Fibroblast of the aortic adventitia (primary cell): ENCODE measurements at regions not wholly inside any gene's neighbourhood (a gene's known extent, or its start where the extent isn't known, plus 50 kb on each side); places are given as distances from the start of the nearest gene placed in this dataset.

Experiments used
- DNase-seq: peaks from one replicate; pipeline ENCODE4 v3.0.0-alpha.2; 2010; ENCODE audit warnings: low read depth
- H3K4me3 ChIP-seq: 2 replicates; pipeline ENCODE4 v1.5.1; 2011; ENCODE audit warnings: low read depth, mild to moderate bottlenecking, control low read depth, low read length, moderate library complexity
- TF ChIP-seq, protein P1 (sequence below): IDR thresholded peaks from 2 replicates; pipeline ENCODE4 v1.5.1; 2011; ENCODE audit warnings: mild to moderate bottlenecking, low read length, control low read depth, inconsistent platforms; ENCODE audit not compliant: insufficient read depth

DNA sequence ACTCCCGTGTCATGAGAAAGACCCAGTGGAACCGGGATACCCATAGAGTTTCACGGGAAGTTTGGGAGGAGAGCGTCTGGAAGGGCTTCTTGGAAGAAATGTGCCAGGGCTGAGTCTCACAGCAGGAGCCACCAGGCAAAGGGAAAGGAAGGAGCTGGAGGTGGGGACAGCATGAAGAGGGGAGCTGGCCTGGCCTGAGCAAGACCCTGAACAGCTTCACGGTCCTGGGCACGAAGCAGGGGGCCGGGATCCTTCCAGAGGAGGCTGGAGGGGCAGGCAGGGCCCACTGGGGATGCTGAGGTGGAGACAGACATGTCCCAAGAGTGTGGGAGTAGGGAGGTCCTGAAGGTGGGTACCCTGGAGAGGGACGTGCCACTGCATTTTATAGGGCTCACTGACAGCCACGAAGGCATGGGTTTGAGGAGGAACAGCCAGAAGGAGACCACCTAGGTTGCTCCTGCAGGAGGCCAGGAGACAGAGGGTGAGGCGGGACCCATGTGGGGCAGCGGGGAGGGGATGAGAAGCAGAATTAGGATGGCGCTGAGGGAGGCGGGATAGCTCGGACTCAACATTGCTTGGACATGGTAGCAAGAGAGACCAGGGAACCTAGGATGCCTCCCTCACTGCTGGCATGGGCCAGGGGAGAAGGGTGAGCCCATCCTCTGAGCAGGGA is 168.1 kb upstream of the ID2 start:
- no peak overlapping the region for H3K4me3 ChIP-seq
- TF ChIP-seq, protein P1, sequence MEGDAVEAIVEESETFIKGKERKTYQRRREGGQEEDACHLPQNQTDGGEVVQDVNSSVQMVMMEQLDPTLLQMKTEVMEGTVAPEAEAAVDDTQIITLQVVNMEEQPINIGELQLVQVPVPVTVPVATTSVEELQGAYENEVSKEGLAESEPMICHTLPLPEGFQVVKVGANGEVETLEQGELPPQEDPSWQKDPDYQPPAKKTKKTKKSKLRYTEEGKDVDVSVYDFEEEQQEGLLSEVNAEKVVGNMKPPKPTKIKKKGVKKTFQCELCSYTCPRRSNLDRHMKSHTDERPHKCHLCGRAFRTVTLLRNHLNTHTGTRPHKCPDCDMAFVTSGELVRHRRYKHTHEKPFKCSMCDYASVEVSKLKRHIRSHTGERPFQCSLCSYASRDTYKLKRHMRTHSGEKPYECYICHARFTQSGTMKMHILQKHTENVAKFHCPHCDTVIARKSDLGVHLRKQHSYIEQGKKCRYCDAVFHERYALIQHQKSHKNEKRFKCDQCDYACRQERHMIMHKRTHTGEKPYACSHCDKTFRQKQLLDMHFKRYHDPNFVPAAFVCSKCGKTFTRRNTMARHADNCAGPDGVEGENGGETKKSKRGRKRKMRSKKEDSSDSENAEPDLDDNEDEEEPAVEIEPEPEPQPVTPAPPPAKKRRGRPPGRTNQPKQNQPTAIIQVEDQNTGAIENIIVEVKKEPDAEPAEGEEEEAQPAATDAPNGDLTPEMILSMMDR: no peak
- no peak for DNase-seq

DNA sequence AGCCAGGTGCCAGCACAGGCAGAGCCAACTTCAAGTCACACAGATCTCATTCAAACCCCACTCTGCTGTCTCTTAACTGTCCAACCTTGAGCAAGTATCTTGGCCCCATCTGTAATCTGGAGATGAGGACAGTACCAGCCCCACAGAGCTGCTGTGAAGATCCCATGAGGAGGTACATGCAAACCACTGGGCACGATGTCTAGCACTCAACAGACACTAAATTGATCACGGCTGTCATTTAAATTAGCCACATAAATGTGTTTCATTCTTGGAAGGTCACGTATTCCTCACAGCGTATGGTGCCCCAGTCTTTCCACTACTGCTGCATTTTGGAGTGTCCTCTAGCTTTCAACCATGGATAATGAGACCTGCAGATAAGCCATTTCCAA is 167.6 kb upstream of the ID2 start:
- TF ChIP-seq, protein P1: no peak
- no peak overlapping the region for H3K4me3 ChIP-seq
- DNase-seq: no peak

DNA sequence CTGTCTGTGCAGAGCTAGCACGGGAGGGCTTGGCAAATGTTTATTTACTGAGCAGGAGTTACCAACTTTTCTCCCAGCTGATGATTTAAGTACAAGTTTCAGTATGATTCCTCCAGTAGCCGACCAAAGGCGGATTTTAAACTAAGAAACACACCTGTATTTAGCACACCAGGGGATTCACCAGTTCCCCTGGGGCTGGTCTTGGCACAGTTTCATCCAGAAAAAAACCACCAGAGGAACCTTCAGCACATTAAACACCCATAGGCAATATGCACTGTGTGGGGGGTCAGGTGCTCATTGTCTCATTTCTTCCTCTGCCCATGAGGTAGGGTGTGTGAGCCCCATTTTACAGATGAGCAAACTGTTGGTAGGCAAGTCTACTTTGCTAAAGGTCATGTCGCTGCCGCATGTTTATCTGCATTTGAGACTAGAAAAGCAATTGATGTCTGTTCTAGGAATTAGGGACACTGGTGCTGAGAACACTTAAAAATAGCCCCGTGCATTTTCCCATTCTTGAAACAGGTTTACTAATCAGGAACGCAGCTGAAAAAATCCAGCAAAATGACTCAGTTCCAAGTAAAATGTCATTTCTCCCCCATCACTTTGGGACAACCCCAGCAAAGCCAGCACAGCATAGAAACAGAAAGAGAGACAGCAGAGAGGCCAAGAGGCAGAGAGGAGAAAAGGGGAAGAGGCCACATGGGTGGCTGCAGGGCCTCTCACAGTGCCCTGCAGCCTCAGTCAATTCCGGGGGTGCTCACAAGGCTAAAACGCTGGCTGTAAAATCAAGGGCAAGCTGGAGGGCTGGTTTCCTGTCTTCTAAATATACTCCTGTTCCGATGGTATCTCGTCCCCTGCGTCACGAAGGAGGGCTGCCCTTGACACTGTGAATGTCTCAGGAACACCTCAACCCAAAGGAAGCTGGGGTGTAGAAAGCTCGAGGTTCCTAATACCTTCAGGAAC is 166.8 kb upstream of the ID2 start:
- H3K4me3 ChIP-seq: no peak overlapping the region
- TF ChIP-seq, protein P1: no peak
- DNase-seq: no peak

DNA sequence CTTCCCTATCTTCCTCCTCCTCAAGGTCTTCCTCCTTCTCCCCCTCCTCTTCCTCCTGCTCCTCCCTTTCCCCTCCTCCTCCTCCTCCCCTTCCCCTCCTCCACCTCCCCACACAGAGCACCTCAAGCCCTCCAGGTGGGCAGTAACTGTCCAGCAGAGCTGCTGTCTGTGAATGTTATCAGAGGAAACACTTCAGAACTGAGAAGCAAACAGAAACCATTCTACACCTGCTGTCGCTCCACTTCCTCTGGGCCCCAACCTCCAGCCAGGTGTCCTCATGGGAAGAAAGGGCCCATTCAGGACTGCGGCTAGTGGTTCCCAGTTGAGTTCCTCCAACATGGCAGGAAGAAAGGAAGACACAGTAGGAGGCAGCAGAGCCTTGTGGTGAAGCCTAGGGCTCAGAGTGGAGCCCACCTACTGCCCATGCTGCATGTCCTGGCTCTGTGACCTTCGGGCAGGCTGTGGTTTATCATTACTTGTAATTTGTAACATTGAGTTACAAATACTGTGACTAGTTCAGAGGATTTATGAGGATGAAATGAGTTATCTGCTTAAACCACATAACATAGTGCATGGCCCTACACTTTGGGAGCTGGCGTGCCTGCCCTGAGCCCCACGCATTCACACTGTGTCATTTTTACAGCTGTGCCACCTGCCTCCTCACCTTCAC is 165.9 kb upstream of the ID2 start:
- no peak overlapping the region for H3K4me3 ChIP-seq
- no peak for DNase-seq
- TF ChIP-seq, protein P1: no peak

DNA sequence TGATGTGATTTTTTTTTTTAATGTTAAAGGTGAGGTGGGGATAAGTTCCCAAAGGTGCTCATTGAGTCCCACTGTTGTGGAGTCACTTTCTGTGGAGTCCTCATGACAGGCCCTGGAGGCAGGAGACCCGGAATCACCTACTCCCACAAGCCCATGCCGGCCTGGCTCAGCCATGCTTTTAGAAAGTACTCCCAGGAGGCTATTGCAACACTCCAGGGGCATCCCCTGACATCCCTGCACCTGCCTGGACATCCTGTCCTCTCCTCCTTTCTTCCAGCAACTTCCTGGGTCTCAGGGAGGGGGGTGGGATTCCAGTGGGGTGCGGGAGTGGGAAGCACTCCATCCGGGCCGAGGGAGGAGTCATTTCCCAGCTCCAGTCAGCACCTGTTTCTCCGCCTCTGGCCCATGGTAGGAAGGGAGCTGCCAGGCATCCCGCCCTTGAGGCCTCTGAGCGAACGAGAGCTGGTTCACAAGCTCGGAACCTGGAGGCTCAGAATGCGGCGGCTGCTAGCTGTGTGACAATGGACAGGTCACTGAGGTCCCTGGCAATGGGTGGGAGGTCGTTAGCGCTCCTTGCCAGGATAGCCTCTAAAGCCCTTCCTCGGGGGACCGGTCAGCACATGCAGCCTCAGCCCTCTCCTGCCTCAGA is 163.9 kb upstream of the ID2 start:
- H3K4me3 ChIP-seq: no peak overlapping the region
- no peak for DNase-seq
- TF ChIP-seq, protein P1: no peak

DNA sequence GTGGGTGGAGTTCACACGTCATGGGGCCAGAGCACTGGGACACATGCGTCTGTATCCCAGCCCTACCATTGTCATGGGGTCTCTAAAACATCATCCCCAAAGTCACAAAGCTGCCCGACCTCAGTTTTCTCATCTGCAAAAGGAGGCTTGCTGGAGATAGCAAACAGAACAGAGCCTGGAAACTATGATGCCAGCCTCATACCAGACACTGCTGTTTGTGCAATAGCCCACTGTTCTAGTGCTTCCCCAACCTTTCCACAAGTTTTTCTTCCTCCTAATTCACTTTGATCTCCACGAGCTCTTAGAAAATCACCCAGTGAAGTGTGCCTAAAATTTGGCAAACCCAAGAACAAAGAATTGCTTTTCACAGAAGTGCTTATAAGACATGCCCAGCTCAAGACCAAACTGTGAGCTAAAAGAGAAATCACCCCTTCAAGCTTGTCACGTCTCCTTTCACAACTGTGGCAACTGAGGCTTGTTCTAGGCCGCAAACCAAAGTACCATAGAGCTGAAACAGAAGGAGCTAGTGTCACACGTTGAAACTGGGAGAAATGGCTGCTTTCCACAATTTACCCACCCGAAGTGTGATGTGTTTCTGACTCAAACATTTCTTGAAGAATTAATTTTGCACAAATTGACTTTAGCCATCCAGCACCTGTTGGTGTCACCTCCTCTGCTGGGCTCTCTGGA is 162.7 kb upstream of the ID2 start:
- H3K4me3 ChIP-seq: no peak overlapping the region
- TF ChIP-seq, protein P1: no peak
- no peak for DNase-seq
